ENCODE measurements at regions not wholly inside any gene's neighbourhood (a gene's known extent, or its start where the extent isn't known, plus 50 kb on each side); places are given as distances from the start of the nearest gene placed in this dataset.

DNA sequence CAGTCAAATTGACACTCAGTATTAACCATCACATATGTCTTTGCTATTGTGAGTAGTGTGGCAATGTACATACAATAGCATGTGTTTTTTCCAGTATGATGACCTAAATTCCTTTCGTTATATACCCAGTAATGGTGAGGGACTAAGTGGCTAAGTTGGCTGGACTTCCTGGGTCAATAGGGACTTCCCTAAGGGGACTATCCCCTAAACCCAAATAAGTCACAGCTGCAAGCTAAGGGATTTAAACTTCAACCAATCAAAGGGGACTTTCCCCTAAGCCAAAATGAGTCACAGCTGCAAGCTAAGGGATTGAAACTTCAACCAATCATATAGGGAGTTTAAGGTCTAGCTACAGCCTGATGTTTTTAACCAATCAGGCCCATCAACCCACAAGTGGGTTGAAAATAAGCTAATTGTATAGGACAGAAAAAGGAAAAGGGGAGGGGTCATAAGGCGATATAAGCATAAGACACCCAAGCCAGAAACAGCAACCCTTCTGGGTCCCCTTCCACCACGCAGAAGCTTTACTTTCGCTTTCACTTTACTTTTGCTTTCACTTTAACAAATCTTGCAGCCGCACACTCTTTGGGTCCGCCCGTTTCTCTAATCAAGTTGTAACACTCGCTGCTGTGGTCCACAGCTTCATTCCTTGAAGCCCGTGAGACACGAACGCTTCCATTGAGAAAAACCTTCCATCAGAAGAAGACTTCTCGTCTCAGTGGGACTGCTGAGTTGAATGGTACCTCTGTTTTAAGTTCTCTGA, 404.4 kb downstream of the FLRT2 start:
- intact Hi-C loops (cut with micrococcal nuclease; ENCODE audit: unreplicated experiment) = no loop called here
- H3K9ac ChIP-seq (ENCODE audit: control insufficient read depth, insufficient read depth, low read length) = peak overlapping the region; percentile 27; the same call in 1 of the 2 replicates
- BruUV-seq (replicated peaks) = no TSS peak
- ATAC-seq = peak; percentile 91
- RAD21 ChIA-PET (ENCODE audit: unreplicated experiment) = interaction anchor here (0.7 to 1.5 kb wide), 3 partner anchors 19 to 102 kb away, joined by 3 to 4 read pairs (median 3); no protein-coding TSS in a partner anchor
- CTCF ChIA-PET = interaction anchor here (0.7 to 1.7 kb wide), 4 partner anchors 10 to 101 kb away, joined by 3 to 5 read pairs (median 3); no protein-coding TSS in a partner anchor
- H3K27ac ChIP-seq (ENCODE audit: control insufficient read depth, insufficient read depth) = peak overlapping the region; percentile 22
- no peaks in the 10 kb centered on the region for H4K20me1 ChIP-seq (ENCODE audit: control insufficient read depth, insufficient read depth)
- peak overlapping the region; percentile 11 for H3K4me2 ChIP-seq (ENCODE audit: control insufficient read depth, insufficient read depth)
- in situ Hi-C loops (cut with MboI) = no loop called here
- peak overlapping the region; percentile 84 for H2AFZ ChIP-seq (ENCODE audit: control insufficient read depth, low read depth, low read length)
- POLR2A ChIA-PET = interaction anchor here (0.9 kb wide), 1 partner anchor 11 kb away, joined by 3 read pairs; no protein-coding TSS in a partner anchor
- H3K9me3 ChIP-seq (replicated peaks; ENCODE audit: control insufficient read depth, insufficient read depth, low read length) = no peaks in the 10 kb centered on the region; the same call in 1 of the 3 replicates
- no peaks in the 10 kb centered on the region for H3K36me3 ChIP-seq (ENCODE audit: control insufficient read depth in 2 of 2, insufficient read depth in 2 of 2, low read length in 1 of 2)
- H3K27me3 ChIP-seq (replicated peaks in 1 of 2; ENCODE audit: control insufficient read depth in 2 of 2, insufficient read depth in 2 of 2, low read length in 1 of 2) = no peaks in the 10 kb centered on the region
- H3K4me1 ChIP-seq (ENCODE audit: control insufficient read depth, insufficient read depth, low read length) = no peaks in the 10 kb centered on the region
- SMC1A ChIA-PET (ENCODE audit: uncharacterized antibody, unreplicated experiment) = interaction anchor here (0.7 to 1.4 kb wide), 7 partner anchors 9 to 83 kb away, joined by 3 to 7 read pairs (median 5); no protein-coding TSS in a partner anchor
- FAIRE-seq = peak; percentile 96
- H3K79me2 ChIP-seq (ENCODE audit: control insufficient read depth, insufficient read depth, low read length) = no peaks in the 10 kb centered on the region
- 1% methylated on average over 12 of the region's 12 CpGs for WGBS (ENCODE audit: insufficient coverage, insufficient replicate concordance, low lambda C conversion rate, missing lambda C conversion rate)
- H3K4me3 ChIP-seq = peak overlapping the region; percentile 80
- DNase-seq (ENCODE audit: low read depth, low spot score) = peak; percentile 66
- TF ChIP-seq RUNX3 (IDR thresholded peaks at IDR 0.05; ENCODE audit: low read length) (no peak), SREBF2 (IDR thresholded peaks at IDR 0.05; ENCODE audit: low read length) (no peak), PAX5 (IDR thresholded peaks at IDR 0.05; ENCODE audit: borderline replicate concordance, low read depth, low read length) (no peak), RELA (IDR thresholded peaks at IDR 0.05; ENCODE audit: borderline replicate concordance, partially characterized antibody) (peak; percentile 62), KLF5 (IDR thresholded peaks at IDR 0.05; ENCODE audit: partially characterized antibody) (peak; percentile 25), IRF4 (IDR thresholded peaks at IDR 0.05; ENCODE audit: low read depth, low read length) (0 out of 2 replicates have a peak, but pooled peaks have one; percentile 24), CBX3 (IDR thresholded peaks at IDR 0.05; ENCODE audit: borderline replicate concordance, low read depth) (no peak), CHD2 (IDR thresholded peaks at IDR 0.05; ENCODE audit: borderline replicate concordance, low read depth, low read length) (peak; percentile 16; the same call in 1 of the 2 replicates), NR2C2 (IDR thresholded peaks at IDR 0.05; ENCODE audit: borderline replicate concordance, control insufficient read depth, insufficient read length, low read depth) (no peak), ASH2L (IDR thresholded peaks at IDR 0.05; ENCODE audit: borderline replicate concordance, low read depth) (peak; percentile 85; the same call in 1 of the 2 replicates), PML (IDR thresholded peaks at IDR 0.05; ENCODE audit: low read length) (peak; percentile 53; the same call in 1 of the 2 replicates)
- TF ChIP-seq, protein P1, sequence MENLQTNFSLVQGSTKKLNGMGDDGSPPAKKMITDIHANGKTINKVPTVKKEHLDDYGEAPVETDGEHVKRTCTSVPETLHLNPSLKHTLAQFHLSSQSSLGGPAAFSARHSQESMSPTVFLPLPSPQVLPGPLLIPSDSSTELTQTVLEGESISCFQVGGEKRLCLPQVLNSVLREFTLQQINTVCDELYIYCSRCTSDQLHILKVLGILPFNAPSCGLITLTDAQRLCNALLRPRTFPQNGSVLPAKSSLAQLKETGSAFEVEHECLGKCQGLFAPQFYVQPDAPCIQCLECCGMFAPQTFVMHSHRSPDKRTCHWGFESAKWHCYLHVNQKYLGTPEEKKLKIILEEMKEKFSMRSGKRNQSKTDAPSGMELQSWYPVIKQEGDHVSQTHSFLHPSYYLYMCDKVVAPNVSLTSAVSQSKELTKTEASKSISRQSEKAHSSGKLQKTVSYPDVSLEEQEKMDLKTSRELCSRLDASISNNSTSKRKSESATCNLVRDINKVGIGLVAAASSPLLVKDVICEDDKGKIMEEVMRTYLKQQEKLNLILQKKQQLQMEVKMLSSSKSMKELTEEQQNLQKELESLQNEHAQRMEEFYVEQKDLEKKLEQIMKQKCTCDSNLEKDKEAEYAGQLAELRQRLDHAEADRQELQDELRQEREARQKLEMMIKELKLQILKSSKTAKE (IDR thresholded peaks at IDR 0.05; ENCODE audit: low read depth, poor library complexity, severe bottlenecking) = no peak
- TF ChIP-seq, protein P2, sequence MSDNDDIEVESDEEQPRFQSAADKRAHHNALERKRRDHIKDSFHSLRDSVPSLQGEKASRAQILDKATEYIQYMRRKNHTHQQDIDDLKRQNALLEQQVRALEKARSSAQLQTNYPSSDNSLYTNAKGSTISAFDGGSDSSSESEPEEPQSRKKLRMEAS (IDR thresholded peaks at IDR 0.05; ENCODE audit: low read depth, low read length) = no peak
- TF ChIP-seq, protein P3, sequence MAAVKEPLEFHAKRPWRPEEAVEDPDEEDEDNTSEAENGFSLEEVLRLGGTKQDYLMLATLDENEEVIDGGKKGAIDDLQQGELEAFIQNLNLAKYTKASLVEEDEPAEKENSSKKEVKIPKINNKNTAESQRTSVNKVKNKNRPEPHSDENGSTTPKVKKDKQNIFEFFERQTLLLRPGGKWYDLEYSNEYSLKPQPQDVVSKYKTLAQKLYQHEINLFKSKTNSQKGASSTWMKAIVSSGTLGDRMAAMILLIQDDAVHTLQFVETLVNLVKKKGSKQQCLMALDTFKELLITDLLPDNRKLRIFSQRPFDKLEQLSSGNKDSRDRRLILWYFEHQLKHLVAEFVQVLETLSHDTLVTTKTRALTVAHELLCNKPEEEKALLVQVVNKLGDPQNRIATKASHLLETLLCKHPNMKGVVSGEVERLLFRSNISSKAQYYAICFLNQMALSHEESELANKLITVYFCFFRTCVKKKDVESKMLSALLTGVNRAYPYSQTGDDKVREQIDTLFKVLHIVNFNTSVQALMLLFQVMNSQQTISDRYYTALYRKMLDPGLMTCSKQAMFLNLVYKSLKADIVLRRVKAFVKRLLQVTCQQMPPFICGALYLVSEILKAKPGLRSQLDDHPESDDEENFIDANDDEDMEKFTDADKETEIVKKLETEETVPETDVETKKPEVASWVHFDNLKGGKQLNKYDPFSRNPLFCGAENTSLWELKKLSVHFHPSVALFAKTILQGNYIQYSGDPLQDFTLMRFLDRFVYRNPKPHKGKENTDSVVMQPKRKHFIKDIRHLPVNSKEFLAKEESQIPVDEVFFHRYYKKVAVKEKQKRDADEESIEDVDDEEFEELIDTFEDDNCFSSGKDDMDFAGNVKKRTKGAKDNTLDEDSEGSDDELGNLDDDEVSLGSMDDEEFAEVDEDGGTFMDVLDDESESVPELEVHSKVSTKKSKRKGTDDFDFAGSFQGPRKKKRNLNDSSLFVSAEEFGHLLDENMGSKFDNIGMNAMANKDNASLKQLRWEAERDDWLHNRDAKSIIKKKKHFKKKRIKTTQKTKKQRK (IDR thresholded peaks at IDR 0.05; ENCODE audit: low read depth, low read length) = no peak
- TF ChIP-seq, protein P4, sequence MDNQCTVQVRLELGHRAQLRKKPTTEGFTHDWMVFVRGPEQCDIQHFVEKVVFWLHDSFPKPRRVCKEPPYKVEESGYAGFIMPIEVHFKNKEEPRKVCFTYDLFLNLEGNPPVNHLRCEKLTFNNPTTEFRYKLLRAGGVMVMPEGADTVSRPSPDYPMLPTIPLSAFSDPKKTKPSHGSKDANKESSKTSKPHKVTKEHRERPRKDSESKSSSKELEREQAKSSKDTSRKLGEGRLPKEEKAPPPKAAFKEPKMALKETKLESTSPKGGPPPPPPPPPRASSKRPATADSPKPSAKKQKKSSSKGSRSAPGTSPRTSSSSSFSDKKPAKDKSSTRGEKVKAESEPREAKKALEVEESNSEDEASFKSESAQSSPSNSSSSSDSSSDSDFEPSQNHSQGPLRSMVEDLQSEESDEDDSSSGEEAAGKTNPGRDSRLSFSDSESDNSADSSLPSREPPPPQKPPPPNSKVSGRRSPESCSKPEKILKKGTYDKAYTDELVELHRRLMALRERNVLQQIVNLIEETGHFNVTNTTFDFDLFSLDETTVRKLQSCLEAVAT (IDR thresholded peaks at IDR 0.05) = peak; percentile 78
